Naive thymus-derived CD8-positive, alpha-beta T cell (primary cell): ENCODE measurements at regions not wholly inside any gene's neighbourhood (a gene's known extent, or its start where the extent isn't known, plus 50 kb on each side); places are given as distances from the start of the nearest gene placed in this dataset.

ENCODE experiments used
- ATAC-seq, 2 donors: fragments of 150-1000 bp; cut with Tn5 transposase in 1 of 2; sonication (Bioruptor Pico), chemical (Tn5 transposase) in 1 of 2; 1 replicate in 1 of 2; 2 replicates in 1 of 2; pipeline ENCODE4 v1.10.0; 2021; ENCODE audit warnings: mild to moderate bottlenecking in 2 of 2, moderate library complexity in 2 of 2
- POLR2A ChIA-PET: fragments of 350-600 bp; sonication (Branson Sonifier 250); formaldehyde crosslinking; loops from one replicate; lab custom pipeline; 2021; ENCODE audit warnings: antibody characterized with exemption; lab: Charles Lee
- DNase-seq, 10 donors: peaks; one replicate each; pipeline versions ENCODE4 v3.0.0 to v3.0.0-alpha.2; 2020 to 2022
- H3K27ac Mint-ChIP-seq, 10 donors: one replicate each; pipeline ENCODE4 v1.8.0; 2020 to 2022; ENCODE audit warnings: mild to moderate bottlenecking in 10 of 10, mixed read lengths in 10 of 10, moderate library complexity in 4 of 10, inconsistent platforms in 1 of 10
- H3K27me3 Mint-ChIP-seq, 5 donors: one replicate each; pipeline ENCODE4 v1.8.0; 2021 to 2022; ENCODE audit warnings: mixed read lengths in 5 of 5
- H3K36me3 Mint-ChIP-seq, 3 donors: one replicate each; pipeline ENCODE4 v1.8.0; 2020 to 2022; ENCODE audit warnings: mixed read lengths in 3 of 3, mild to moderate bottlenecking in 2 of 3, inconsistent platforms in 1 of 3
- H3K4me1 Mint-ChIP-seq, 4 donors: one replicate each; pipeline ENCODE4 v1.8.0; 2021 to 2022; ENCODE audit warnings: mixed read lengths in 4 of 4
- H3K4me3 Mint-ChIP-seq, 10 donors: one replicate each; pipeline ENCODE4 v1.8.0; 2020 to 2022; ENCODE audit warnings: mild to moderate bottlenecking in 10 of 10, mixed read lengths in 10 of 10, moderate library complexity in 6 of 10, inconsistent platforms in 1 of 10
- H3K9me3 Mint-ChIP-seq, 9 donors: one replicate each; pipeline ENCODE4 v1.8.0; 2020 to 2022; ENCODE audit warnings: mixed read lengths in 9 of 9, mild to moderate bottlenecking in 3 of 9, inconsistent platforms in 1 of 9, moderate library complexity in 1 of 9

- peak overlapping the region in 2 of 10 donors; percentile 24 to 47 for H3K27ac Mint-ChIP-seq
- no peaks in the 10 kb centered on the region for H3K36me3 Mint-ChIP-seq
- no peak overlapping the region for H3K4me3 Mint-ChIP-seq
- peaks cover 16 to 35% (median 19%) of the 10 kb centered on the region in 4 donors for H3K4me1 Mint-ChIP-seq
- DNase-seq (no peak), ATAC-seq (no peak)
- H3K9me3 Mint-ChIP-seq = peaks cover 0 to 11% (median 0%) of the 10 kb centered on the region in 9 donors
- POLR2A ChIA-PET = no interaction called here
- no peaks in the 10 kb centered on the region for H3K27me3 Mint-ChIP-seq
Measured at GRCh38 chr2:239750045-239750835, 274.9 kb downstream of the NDUFA10 start.

- Mint-ChIP-seq H3K27ac (peak overlapping the region in 2 of 10 donors; percentile 24 to 47), H3K36me3 (no peaks in the 10 kb centered on the region), H3K9me3 (peaks cover 0 to 3% (median 0%) of the 10 kb centered on the region in 9 donors), H3K27me3 (no peaks in the 10 kb centered on the region), H3K4me1 (peaks cover 14 to 35% (median 19%) of the 10 kb centered on the region in 4 donors), H3K4me3 (peak overlapping the region in 1 of 10 donors; percentile 26)
- POLR2A ChIA-PET = no interaction called here
- DNase-seq = no peak
- ATAC-seq = no peak
Measured at GRCh38 chr2:239749272-239749873, 275.8 kb downstream of the NDUFA10 start.

- no peak overlapping the region for H3K27ac Mint-ChIP-seq
- no peak overlapping the region for H3K4me3 Mint-ChIP-seq
- H3K4me1 Mint-ChIP-seq = peaks cover 14 to 35% (median 19%) of the 10 kb centered on the region in 4 donors
- no peak for DNase-seq
- POLR2A ChIA-PET = no interaction called here
- H3K36me3 Mint-ChIP-seq = no peaks in the 10 kb centered on the region
- H3K27me3 Mint-ChIP-seq = no peaks in the 10 kb centered on the region
- H3K9me3 Mint-ChIP-seq = no peaks in the 10 kb centered on the region
- no peak for ATAC-seq
Measured at GRCh38 chr2:239748811-239749210, 276.3 kb downstream of the NDUFA10 start.

- Mint-ChIP-seq H3K9me3 (no peaks in the 10 kb centered on the region), H3K4me3 (no peak overlapping the region), H3K36me3 (no peaks in the 10 kb centered on the region), H3K27me3 (no peaks in the 10 kb centered on the region), H3K4me1 (peaks cover 9 to 27% (median 16%) of the 10 kb centered on the region in 4 donors), H3K27ac (peak overlapping the region in 2 of 10 donors; percentile 35 to 48)
- DNase-seq (no peak), ATAC-seq (no peak)
- POLR2A ChIA-PET = no interaction called here
Measured at GRCh38 chr2:239747771-239748170, 277.4 kb downstream of the NDUFA10 start.

GRCh38 chr2:239747274-239747673, 277.9 kb downstream of the NDUFA10 start:
- H3K4me3 Mint-ChIP-seq = no peak overlapping the region
- H3K9me3 Mint-ChIP-seq = no peaks in the 10 kb centered on the region
- peaks cover 9 to 24% (median 15%) of the 10 kb centered on the region in 4 donors for H3K4me1 Mint-ChIP-seq
- no peak for ATAC-seq
- H3K27me3 Mint-ChIP-seq = no peaks in the 10 kb centered on the region
- DNase-seq = no peak
- H3K27ac Mint-ChIP-seq = no peak overlapping the region
- H3K36me3 Mint-ChIP-seq = no peaks in the 10 kb centered on the region
- POLR2A ChIA-PET = no interaction called here

GRCh38 chr2:239746559-239747246, 278.4 kb downstream of the NDUFA10 start:
- Mint-ChIP-seq H3K27ac (no peak overlapping the region), H3K9me3 (no peaks in the 10 kb centered on the region), H3K4me3 (no peak overlapping the region), H3K27me3 (no peaks in the 10 kb centered on the region), H3K4me1 (peaks cover 5 to 19% (median 10%) of the 10 kb centered on the region in 4 donors), H3K36me3 (no peaks in the 10 kb centered on the region)
- no peak for ATAC-seq
- DNase-seq = no peak
- POLR2A ChIA-PET = no interaction called here

- Mint-ChIP-seq H3K4me1 (peaks cover 4 to 11% (median 6%) of the 10 kb centered on the region in 4 donors), H3K27ac (peak overlapping the region in 1 of 10 donors; percentile 73), H3K4me3 (no peak overlapping the region), H3K9me3 (no peaks in the 10 kb centered on the region), H3K27me3 (no peaks in the 10 kb centered on the region), H3K36me3 (no peaks in the 10 kb centered on the region)
- no peak for DNase-seq
- ATAC-seq = no peak
- POLR2A ChIA-PET = no interaction called here
Measured at GRCh38 chr2:239745386-239746227, 279.5 kb downstream of the NDUFA10 start.

GRCh38 chr2:239744706-239745340, 280.3 kb downstream of the NDUFA10 start:
- peaks cover 3 to 11% (median 6%) of the 10 kb centered on the region in 4 donors for H3K4me1 Mint-ChIP-seq
- H3K27me3 Mint-ChIP-seq = no peaks in the 10 kb centered on the region
- no peaks in the 10 kb centered on the region for H3K9me3 Mint-ChIP-seq
- POLR2A ChIA-PET = no interaction called here
- H3K36me3 Mint-ChIP-seq = no peaks in the 10 kb centered on the region
- no peak overlapping the region for H3K4me3 Mint-ChIP-seq
- DNase-seq = no peak
- H3K27ac Mint-ChIP-seq = no peak overlapping the region
- no peak for ATAC-seq

GRCh38 chr2:239743206-239743605, 281.9 kb downstream of the NDUFA10 start:
- Mint-ChIP-seq H3K4me3 (no peak overlapping the region), H3K4me1 (peaks cover 3 to 11% (median 6%) of the 10 kb centered on the region in 4 donors), H3K27me3 (no peaks in the 10 kb centered on the region), H3K27ac (no peak overlapping the region), H3K36me3 (no peaks in the 10 kb centered on the region), H3K9me3 (no peaks in the 10 kb centered on the region)
- ATAC-seq = no peak
- DNase-seq = no peak
- POLR2A ChIA-PET = no interaction called here

GRCh38 chr2:239742377-239742776, 282.8 kb downstream of the NDUFA10 start:
- H3K27me3 Mint-ChIP-seq = no peaks in the 10 kb centered on the region
- H3K36me3 Mint-ChIP-seq = no peaks in the 10 kb centered on the region
- no peak overlapping the region for H3K4me3 Mint-ChIP-seq
- no peak overlapping the region for H3K27ac Mint-ChIP-seq
- peaks cover 0 to 2% (median 1%) of the 10 kb centered on the region in 4 donors for H3K4me1 Mint-ChIP-seq
- no peaks in the 10 kb centered on the region for H3K9me3 Mint-ChIP-seq
- ATAC-seq (no peak), DNase-seq (no peak)
- POLR2A ChIA-PET = no interaction called here

- Mint-ChIP-seq H3K36me3 (no peaks in the 10 kb centered on the region), H3K9me3 (peaks cover 0 to 1% (median 0%) of the 10 kb centered on the region in 9 donors), H3K4me3 (no peak overlapping the region), H3K27me3 (no peaks in the 10 kb centered on the region), H3K4me1 (no peaks in the 10 kb centered on the region), H3K27ac (no peak overlapping the region)
- POLR2A ChIA-PET = no interaction called here
- no peak for ATAC-seq
- DNase-seq = no peak
Measured at GRCh38 chr2:239739206-239739605, 285.9 kb downstream of the NDUFA10 start.

- peaks cover 0 to 6% (median 0%) of the 10 kb centered on the region in 9 donors for H3K9me3 Mint-ChIP-seq
Measured at GRCh38 chr2:239738159-239738558, 287.0 kb downstream of the NDUFA10 start.

More at GRCh38 chr2:239738159-239738558, 287.0 kb downstream of the NDUFA10 start:
- DNase-seq = no peak
- ATAC-seq = no peak
- Mint-ChIP-seq H3K36me3 (no peaks in the 10 kb centered on the region), H3K4me1 (no peaks in the 10 kb centered on the region), H3K4me3 (no peak overlapping the region), H3K27ac (no peak overlapping the region), H3K27me3 (no peaks in the 10 kb centered on the region)
- POLR2A ChIA-PET = no interaction called here
